HEK293 (cell line): ENCODE measurements at regions not wholly inside any gene's neighbourhood (a gene's known extent, or its start where the extent isn't known, plus 50 kb on each side); places are given as distances from the start of the nearest gene placed in this dataset.

ENCODE experiments used
- CTCF ChIA-PET: fragments of 350-600 bp; formaldehyde crosslinking; extraction: SDS; loops from one replicate; lab custom pipeline; 2021; ENCODE audit warnings: antibody characterized with exemption; lab: Yijun Ruan, JAX
- POLR2A ChIA-PET: fragments of 300-600 bp; formaldehyde crosslinking; extraction: SDS; loops from one replicate; lab custom pipeline; 2020; ENCODE audit warnings: antibody characterized with exemption, inconsistent platforms; lab: Yijun Ruan, JAX
- H3K27ac ChIP-seq: fragments of 200-500 bp; sonication (Bioruptor generic); 2 replicates; pipeline ENCODE4 v1.5.1; 2014; ENCODE audit warnings: low read depth, low read length, control low read depth, inconsistent platforms; ENCODE audit errors: extremely low read depth
- H3K36me3 ChIP-seq, 2 experiments: fragments of 200-500 bp in 1 of 2; sonication (Bioruptor generic) in 1 of 2; 1 replicate in 1 of 2; 2 replicates in 1 of 2; pipeline ENCODE4 v1.5.1; 2014 to 2017; ENCODE audit warnings: inconsistent platforms in 2 of 2, low read length in 2 of 2; ENCODE audit not compliant: control insufficient read depth in 2 of 2, insufficient read depth in 1 of 2
- H3K4me1 ChIP-seq: fragments of 200-500 bp; sonication (Bioruptor generic); 2 replicates; pipeline ENCODE4 v1.5.1; 2014; ENCODE audit warnings: mild to moderate bottlenecking, low read length, inconsistent platforms; ENCODE audit not compliant: control insufficient read depth, insufficient read depth
- H3K4me3 ChIP-seq: 2 replicates; pipeline ENCODE4 v1.5.1; 2011; ENCODE audit warnings: low read depth, mild to moderate bottlenecking, control low read depth, low read length, moderate library complexity
- H3K9me3 ChIP-seq: fragments of 200-500 bp; sonication (Bioruptor generic); 2 replicates; pipeline ENCODE4 v1.5.1; 2014; ENCODE audit warnings: low read depth, low read length, inconsistent platforms; ENCODE audit not compliant: control insufficient read depth, insufficient read depth
- BCL6B ChIP-seq: fragments of 450-650 bp; formaldehyde crosslinking; IDR thresholded peaks from 2 replicates; pipeline ENCODE4 v1.5.1; 2017; ENCODE audit warnings: missing biosample characterization, missing genetic modification characterization
- ELK4 ChIP-seq: IDR thresholded peaks from 2 replicates; pipeline ENCODE4 v1.6.1; 2011; ENCODE audit warnings: mild to moderate bottlenecking, low read depth, low read length, borderline replicate concordance
- KLF9 ChIP-seq: fragments of 450-650 bp; formaldehyde crosslinking; IDR thresholded peaks from 2 replicates; pipeline ENCODE4 v1.5.1; 2016; ENCODE audit warnings: missing biosample characterization, missing genetic modification characterization, low read depth
- PRDM6 ChIP-seq: fragments of 450-650 bp; formaldehyde crosslinking; IDR thresholded peaks from 2 replicates; pipeline ENCODE4 v1.5.1; 2017; ENCODE audit warnings: missing biosample characterization, missing genetic modification characterization
- ZFP3 ChIP-seq: fragments of 450-650 bp; formaldehyde crosslinking; IDR thresholded peaks from 2 replicates; pipeline ENCODE4 v1.5.1; 2016; ENCODE audit warnings: low read depth, missing biosample characterization, missing genetic modification characterization
- ZFP41 ChIP-seq: fragments of 450-650 bp; formaldehyde crosslinking; IDR thresholded peaks from 2 replicates; pipeline ENCODE4 v1.5.1; 2016; ENCODE audit warnings: missing biosample characterization, missing genetic modification characterization, borderline replicate concordance
- ZFP69B ChIP-seq: fragments of 450-650 bp; formaldehyde crosslinking; IDR thresholded peaks from 2 replicates; pipeline ENCODE4 v1.5.1; 2016; ENCODE audit warnings: missing biosample characterization, missing genetic modification characterization
- ZNF10 ChIP-seq: fragments of 450-650 bp; formaldehyde crosslinking; IDR thresholded peaks from 2 replicates; pipeline ENCODE4 v1.5.1; 2017; ENCODE audit warnings: missing biosample characterization, missing genetic modification characterization
- ZNF148 ChIP-seq: fragments of 450-650 bp; formaldehyde crosslinking; IDR thresholded peaks from 2 replicates; pipeline ENCODE4 v1.5.0; 2017; ENCODE audit warnings: missing biosample characterization, missing genetic modification characterization, borderline replicate concordance
- ZNF169 ChIP-seq: fragments of 450-650 bp; formaldehyde crosslinking; IDR thresholded peaks from 2 replicates; pipeline ENCODE4 v1.5.1; 2016; ENCODE audit warnings: missing biosample characterization, missing genetic modification characterization
- ZNF174 ChIP-seq: fragments of 450-650 bp; formaldehyde crosslinking; IDR thresholded peaks from 2 replicates; pipeline ENCODE4 v1.5.0; 2017; ENCODE audit warnings: missing biosample characterization, mild to moderate bottlenecking, missing genetic modification characterization
- ZNF416 ChIP-seq: fragments of 450-650 bp; formaldehyde crosslinking; IDR thresholded peaks from 2 replicates; pipeline ENCODE4 v1.5.1; 2016; ENCODE audit warnings: missing biosample characterization, missing genetic modification characterization
- ZNF514 ChIP-seq: fragments of 450-650 bp; formaldehyde crosslinking; IDR thresholded peaks from 2 replicates; pipeline ENCODE4 v1.5.1; 2016; ENCODE audit warnings: missing biosample characterization, missing genetic modification characterization
- ZNF518A ChIP-seq: fragments of 450-650 bp; formaldehyde crosslinking; conservative IDR thresholded peaks from 2 replicates; pipeline ENCODE4 v1.5.1; 2016; ENCODE audit warnings: low read depth, missing biosample characterization, missing genetic modification characterization
- ZNF585B ChIP-seq: fragments of 450-650 bp; formaldehyde crosslinking; IDR thresholded peaks from 2 replicates; pipeline ENCODE4 v1.5.1; 2016; ENCODE audit warnings: missing biosample characterization, missing genetic modification characterization
- TF ChIP-seq, protein P1 (sequence below): fragments of 450-650 bp; formaldehyde crosslinking; conservative IDR thresholded peaks from 2 replicates; pipeline ENCODE4 v1.5.1; 2016; ENCODE audit warnings: low read depth, missing biosample characterization, missing genetic modification characterization
- TF ChIP-seq, protein P2 (sequence below): fragments of 450-650 bp; formaldehyde crosslinking; IDR thresholded peaks from 2 replicates; pipeline ENCODE4 v1.5.1; 2016; ENCODE audit warnings: missing biosample characterization, missing genetic modification characterization, low read depth
- TF ChIP-seq, protein P3 (sequence below): fragments of 450-650 bp; formaldehyde crosslinking; IDR thresholded peaks from 2 replicates; pipeline ENCODE4 v1.5.1; 2017; ENCODE audit warnings: missing biosample characterization, missing genetic modification characterization

DNA sequence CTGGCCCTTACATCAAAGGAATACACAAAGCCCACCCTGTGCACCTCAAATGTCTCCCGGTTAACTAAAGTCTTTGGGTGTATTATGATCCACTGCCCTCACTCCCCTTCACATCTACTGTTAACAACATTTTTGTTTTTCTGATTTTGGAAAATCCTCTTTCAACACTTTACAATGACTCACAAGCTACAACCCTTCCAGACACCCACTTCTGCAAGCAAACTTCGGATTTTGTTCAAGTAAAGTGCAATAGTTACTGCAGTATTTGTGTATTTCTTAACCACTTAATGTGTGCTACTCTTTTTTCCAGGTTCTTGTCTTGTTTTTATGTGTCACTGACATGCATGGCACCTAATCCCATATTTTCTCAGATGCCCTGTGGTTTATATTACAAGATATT, 101.1 kb downstream of the EDNRB start (continued):
- TF ChIP-seq ZNF148 (tag by site-specific recombination) (no peak), ZNF416 (tag by site-specific recombination) (no peak), KLF9 (tag by site-specific recombination) (no peak), ZNF518A (tag by site-specific recombination) (no peak)

DNA sequence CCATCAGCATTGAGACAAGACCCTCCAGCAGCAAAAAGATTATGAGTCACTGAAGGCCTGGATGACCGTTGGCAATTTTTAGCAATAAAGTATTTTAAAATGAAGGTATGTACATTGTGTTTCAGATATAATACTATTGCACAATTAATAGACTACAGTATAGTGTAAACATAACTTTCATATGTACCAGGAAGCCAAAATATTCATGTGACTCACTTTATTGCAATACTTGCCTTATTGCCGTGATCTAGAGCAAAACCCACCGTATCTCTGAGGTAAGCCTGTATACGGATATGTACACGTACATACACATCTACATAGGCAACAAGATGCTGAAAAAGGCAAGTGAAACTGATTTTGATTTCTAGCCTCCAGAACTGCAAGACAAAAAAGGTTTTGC, 103.3 kb downstream of the EDNRB start:
- no peak overlapping the region for H3K4me3 ChIP-seq
- H3K27ac ChIP-seq, result no peak overlapping the region
- no peaks in the 10 kb centered on the region for H3K4me1 ChIP-seq
- CTCF ChIA-PET, result no interaction called here
- POLR2A ChIA-PET, result no interaction called here
- no peaks in the 10 kb centered on the region for H3K36me3 ChIP-seq
- H3K9me3 ChIP-seq, result no peaks in the 10 kb centered on the region
- TF ChIP-seq ZNF174 (tag by site-specific recombination), result no peak
- TF ChIP-seq ZNF514 (tag by site-specific recombination), result no peak
- no peak for TF ChIP-seq ZFP69B (tag by site-specific recombination)
- TF ChIP-seq, protein P1, sequence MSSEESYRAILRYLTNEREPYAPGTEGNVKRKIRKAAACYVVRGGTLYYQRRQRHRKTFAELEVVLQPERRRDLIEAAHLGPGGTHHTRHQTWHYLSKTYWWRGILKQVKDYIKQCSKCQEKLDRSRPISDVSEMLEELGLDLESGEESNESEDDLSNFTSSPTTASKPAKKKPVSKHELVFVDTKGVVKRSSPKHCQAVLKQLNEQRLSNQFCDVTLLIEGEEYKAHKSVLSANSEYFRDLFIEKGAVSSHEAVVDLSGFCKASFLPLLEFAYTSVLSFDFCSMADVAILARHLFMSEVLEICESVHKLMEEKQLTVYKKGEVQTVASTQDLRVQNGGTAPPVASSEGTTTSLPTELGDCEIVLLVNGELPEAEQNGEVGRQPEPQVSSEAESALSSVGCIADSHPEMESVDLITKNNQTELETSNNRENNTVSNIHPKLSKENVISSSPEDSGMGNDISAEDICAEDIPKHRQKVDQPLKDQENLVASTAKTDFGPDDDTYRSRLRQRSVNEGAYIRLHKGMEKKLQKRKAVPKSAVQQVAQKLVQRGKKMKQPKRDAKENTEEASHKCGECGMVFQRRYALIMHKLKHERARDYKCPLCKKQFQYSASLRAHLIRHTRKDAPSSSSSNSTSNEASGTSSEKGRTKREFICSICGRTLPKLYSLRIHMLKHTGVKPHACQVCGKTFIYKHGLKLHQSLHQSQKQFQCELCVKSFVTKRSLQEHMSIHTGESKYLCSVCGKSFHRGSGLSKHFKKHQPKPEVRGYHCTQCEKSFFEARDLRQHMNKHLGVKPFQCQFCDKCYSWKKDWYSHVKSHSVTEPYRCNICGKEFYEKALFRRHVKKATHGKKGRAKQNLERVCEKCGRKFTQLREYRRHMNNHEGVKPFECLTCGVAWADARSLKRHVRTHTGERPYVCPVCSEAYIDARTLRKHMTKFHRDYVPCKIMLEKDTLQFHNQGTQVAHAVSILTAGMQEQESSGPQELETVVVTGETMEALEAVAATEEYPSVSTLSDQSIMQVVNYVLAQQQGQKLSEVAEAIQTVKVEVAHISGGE (tag by site-specific recombination), result no peak
- TF ChIP-seq ZFP3, result no peak
- no peak for TF ChIP-seq ZNF169 (tag by site-specific recombination)
- no peak for TF ChIP-seq ZNF585B
- TF ChIP-seq ZFP41 (tag by site-specific recombination), result no peak
- no peak for TF ChIP-seq ELK4
- TF ChIP-seq, protein P2, sequence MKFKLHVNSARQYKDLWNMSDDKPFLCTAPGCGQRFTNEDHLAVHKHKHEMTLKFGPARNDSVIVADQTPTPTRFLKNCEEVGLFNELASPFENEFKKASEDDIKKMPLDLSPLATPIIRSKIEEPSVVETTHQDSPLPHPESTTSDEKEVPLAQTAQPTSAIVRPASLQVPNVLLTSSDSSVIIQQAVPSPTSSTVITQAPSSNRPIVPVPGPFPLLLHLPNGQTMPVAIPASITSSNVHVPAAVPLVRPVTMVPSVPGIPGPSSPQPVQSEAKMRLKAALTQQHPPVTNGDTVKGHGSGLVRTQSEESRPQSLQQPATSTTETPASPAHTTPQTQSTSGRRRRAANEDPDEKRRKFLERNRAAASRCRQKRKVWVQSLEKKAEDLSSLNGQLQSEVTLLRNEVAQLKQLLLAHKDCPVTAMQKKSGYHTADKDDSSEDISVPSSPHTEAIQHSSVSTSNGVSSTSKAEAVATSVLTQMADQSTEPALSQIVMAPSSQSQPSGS (tag by site-specific recombination), result no peak
- TF ChIP-seq, protein P3, sequence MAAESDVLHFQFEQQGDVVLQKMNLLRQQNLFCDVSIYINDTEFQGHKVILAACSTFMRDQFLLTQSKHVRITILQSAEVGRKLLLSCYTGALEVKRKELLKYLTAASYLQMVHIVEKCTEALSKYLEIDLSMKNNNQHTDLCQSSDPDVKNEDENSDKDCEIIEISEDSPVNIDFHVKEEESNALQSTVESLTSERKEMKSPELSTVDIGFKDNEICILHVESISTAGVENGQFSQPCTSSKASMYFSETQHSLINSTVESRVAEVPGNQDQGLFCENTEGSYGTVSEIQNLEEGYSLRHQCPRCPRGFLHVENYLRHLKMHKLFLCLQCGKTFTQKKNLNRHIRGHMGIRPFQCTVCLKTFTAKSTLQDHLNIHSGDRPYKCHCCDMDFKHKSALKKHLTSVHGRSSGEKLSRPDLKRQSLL (tag by site-specific recombination), result no peak
- no peak for TF ChIP-seq PRDM6
- TF ChIP-seq BCL6B (tag by site-specific recombination), result no peak
- TF ChIP-seq ZNF10 (tag by site-specific recombination), result no peak
